Suprapubic skin (tissue), 4 donors: ENCODE measurements at regions not wholly inside any gene's neighbourhood (a gene's known extent, or its start where the extent isn't known, plus 50 kb on each side); places are given as distances from the start of the nearest gene placed in this dataset.

ENCODE experiments used
- DNase-seq, 2 donors: peaks; one replicate each; pipeline ENCODE4 v3.0.0-alpha.2; 2019; ENCODE audit warnings: low spot score in 2 of 2
- H3K27ac ChIP-seq: fragments of 200-600 bp; sonication (generic); one replicate; pipeline ENCODE4 v1.5.1; 2019
- H3K27me3 ChIP-seq: fragments of 200-600 bp; sonication (generic); one replicate; pipeline ENCODE4 v1.5.1; 2019
- H3K36me3 ChIP-seq: fragments of 200-600 bp; sonication (generic); one replicate; pipeline ENCODE4 v1.5.1; 2019
- H3K4me1 ChIP-seq: fragments of 200-600 bp; sonication (generic); one replicate; pipeline ENCODE4 v1.5.1; 2019
- H3K4me3 ChIP-seq: fragments of 200-600 bp; sonication (generic); one replicate; pipeline ENCODE4 v1.5.1; 2019; ENCODE audit warnings: mild to moderate bottlenecking
- H3K9me3 ChIP-seq: fragments of 200-600 bp; sonication (generic); one replicate; pipeline ENCODE4 v1.5.1; 2019
- CTCF ChIP-seq, 2 donors: fragments of 200-600 bp in 1 of 2; fragments of 450-650 bp in 1 of 2; sonication (generic) in 1 of 2; IDR thresholded peaks; one replicate each; pipeline ENCODE4 v1.5.1; 2016 to 2019; ENCODE audit warnings: antibody characterized with exemption in 2 of 2, mild to moderate bottlenecking in 1 of 2, moderate library complexity in 1 of 2
- EP300 ChIP-seq: sonication (generic); formaldehyde crosslinking; IDR thresholded peaks from one replicate; pipeline ENCODE4 v1.6.1; 2017; ENCODE audit warnings: antibody characterized with exemption
- POLR2A ChIP-seq, 2 donors: fragments of 450-650 bp; IDR thresholded peaks; one replicate each; pipeline ENCODE4 v1.6.1; 2017; ENCODE audit warnings: antibody characterized with exemption in 2 of 2, mild to moderate bottlenecking in 2 of 2, moderate library complexity in 2 of 2
- POLR2AphosphoS5 ChIP-seq, 3 donors: sonication (generic); formaldehyde crosslinking; IDR thresholded peaks; one replicate each; pipeline ENCODE4 v1.6.1; 2017; ENCODE audit warnings: antibody characterized with exemption in 3 of 3
- WGBS: methylation state at CpG from one replicate; pipeline ENCODE4 v1.1.5; 2018; 5-methylcytosine and 5-hydroxymethylcytosine counted together

- no peaks in the 10 kb centered on the region for H3K36me3 ChIP-seq
- 40% methylated on average over 4 of the region's 4 CpGs for WGBS
- no peak overlapping the region for H3K27ac ChIP-seq
- DNase-seq = no peak
- no peak overlapping the region for H3K4me3 ChIP-seq
- no peaks in the 10 kb centered on the region for H3K27me3 ChIP-seq
- H3K9me3 ChIP-seq = no peaks in the 10 kb centered on the region
- no peaks in the 10 kb centered on the region for H3K4me1 ChIP-seq
- TF ChIP-seq POLR2AphosphoS5 (IDR thresholded peaks at IDR 0.05) (no peak), EP300 (no peak), POLR2A (IDR thresholded peaks at IDR 0.05) (no peak), CTCF (IDR thresholded peaks at IDR 0.05) (no peak)
Observed at GRCh38 chr16:7185689-7186088, 147.0 kb upstream of the RBFOX1 start.

GRCh38 chr16:7185165-7185564, 147.5 kb upstream of the RBFOX1 start:
- Histone ChIP-seq H3K27me3 (no peaks in the 10 kb centered on the region), H3K4me3 (no peak overlapping the region), H3K9me3 (no peaks in the 10 kb centered on the region), H3K27ac (no peak overlapping the region), H3K4me1 (no peaks in the 10 kb centered on the region), H3K36me3 (no peaks in the 10 kb centered on the region)
- DNase-seq = no peak
- TF ChIP-seq POLR2AphosphoS5 (IDR thresholded peaks at IDR 0.05) = no peak
- no peak for TF ChIP-seq CTCF (IDR thresholded peaks at IDR 0.05)
- TF ChIP-seq POLR2A (IDR thresholded peaks at IDR 0.05) = no peak
- no peak for TF ChIP-seq EP300
- WGBS = 32% methylated on average over 3 of the region's 3 CpGs

GRCh38 chr16:7183768-7184167, 148.9 kb upstream of the RBFOX1 start:
- Histone ChIP-seq H3K4me1 (no peaks in the 10 kb centered on the region), H3K27me3 (no peaks in the 10 kb centered on the region), H3K9me3 (no peaks in the 10 kb centered on the region), H3K27ac (no peak overlapping the region), H3K36me3 (no peaks in the 10 kb centered on the region), H3K4me3 (no peak overlapping the region)
- no peak for DNase-seq
- WGBS = 97% methylated on average over 3 of the region's 3 CpGs
- TF ChIP-seq POLR2A (IDR thresholded peaks at IDR 0.05) (no peak), POLR2AphosphoS5 (IDR thresholded peaks at IDR 0.05) (no peak), CTCF (IDR thresholded peaks at IDR 0.05) (no peak), EP300 (no peak)

- no peak for DNase-seq
- H3K27ac ChIP-seq = no peak overlapping the region
- WGBS = 42% methylated on average over 3 of the region's 3 CpGs
- no peaks in the 10 kb centered on the region for H3K27me3 ChIP-seq
- H3K36me3 ChIP-seq = no peaks in the 10 kb centered on the region
- no peaks in the 10 kb centered on the region for H3K9me3 ChIP-seq
- H3K4me3 ChIP-seq = no peak overlapping the region
- no peaks in the 10 kb centered on the region for H3K4me1 ChIP-seq
- no peak for TF ChIP-seq CTCF (IDR thresholded peaks at IDR 0.05)
Observed at GRCh38 chr16:7182510-7183109, 150.0 kb upstream of the RBFOX1 start.

- Histone ChIP-seq H3K9me3 (no peaks in the 10 kb centered on the region), H3K27me3 (no peaks in the 10 kb centered on the region), H3K4me3 (no peak overlapping the region), H3K36me3 (no peaks in the 10 kb centered on the region), H3K4me1 (no peaks in the 10 kb centered on the region), H3K27ac (no peak overlapping the region)
- DNase-seq = no peak
- no peak for TF ChIP-seq EP300
- TF ChIP-seq CTCF (IDR thresholded peaks at IDR 0.05) = no peak
- no peak for TF ChIP-seq POLR2AphosphoS5 (IDR thresholded peaks at IDR 0.05)
- no peak for TF ChIP-seq POLR2A (IDR thresholded peaks at IDR 0.05)
- 89% methylated on average over 2 of the region's 2 CpGs for WGBS
Observed at GRCh38 chr16:7177875-7178274, 154.8 kb upstream of the RBFOX1 start.
